BE2C (cell line): ENCODE measurements at regions not wholly inside any gene's neighbourhood (a gene's known extent, or its start where the extent isn't known, plus 50 kb on each side); places are given as distances from the start of the nearest gene placed in this dataset.

Experiments used
- DNase-seq: peaks from one replicate; pipeline ENCODE4 v3.0.0-alpha.2; 2020
- H3K27me3 ChIP-seq: fragments of 250-450 bp; sonication (Bioruptor Pico); 2 replicates; pipeline ENCODE4 v1.5.1; 2020; ENCODE audit warnings: mild to moderate bottlenecking
- H3K36me3 ChIP-seq: fragments of 250-450 bp; sonication (Bioruptor Pico); 2 replicates; pipeline ENCODE4 v1.5.1; 2020; ENCODE audit warnings: mild to moderate bottlenecking
- H3K4me1 ChIP-seq: fragments of 250-450 bp; sonication (Bioruptor Pico); 2 replicates; pipeline ENCODE4 v1.5.1; 2020
- H3K4me3 ChIP-seq: 2 replicates; pipeline ENCODE4 v1.5.1; 2011; ENCODE audit warnings: low read depth, low read length
- H3K9me3 ChIP-seq: fragments of 250-450 bp; sonication (Bioruptor Pico); 2 replicates; pipeline ENCODE4 v1.5.1; 2020
- CTCF ChIP-seq: IDR thresholded peaks from 2 replicates; pipeline ENCODE4 v1.5.1; 2012; ENCODE audit warnings: mild to moderate bottlenecking, low read depth, low read length

GRCh38 chr3:168427156-168427555, 331.4 kb upstream of the GOLIM4 start:
- H3K4me1 ChIP-seq, result no peaks in the 10 kb centered on the region
- no peak overlapping the region for H3K4me3 ChIP-seq
- no peak for DNase-seq
- no peaks in the 10 kb centered on the region for H3K9me3 ChIP-seq
- TF ChIP-seq CTCF, result no peak
- no peaks in the 10 kb centered on the region for H3K27me3 ChIP-seq
- no peaks in the 10 kb centered on the region for H3K36me3 ChIP-seq

GRCh38 chr3:168425936-168426595, 330.3 kb upstream of the GOLIM4 start:
- Histone ChIP-seq H3K27me3 (no peaks in the 10 kb centered on the region), H3K4me1 (no peaks in the 10 kb centered on the region), H3K4me3 (no peak overlapping the region), H3K9me3 (no peaks in the 10 kb centered on the region), H3K36me3 (no peaks in the 10 kb centered on the region)
- DNase-seq, result no peak
- TF ChIP-seq CTCF, result no peak

DNA sequence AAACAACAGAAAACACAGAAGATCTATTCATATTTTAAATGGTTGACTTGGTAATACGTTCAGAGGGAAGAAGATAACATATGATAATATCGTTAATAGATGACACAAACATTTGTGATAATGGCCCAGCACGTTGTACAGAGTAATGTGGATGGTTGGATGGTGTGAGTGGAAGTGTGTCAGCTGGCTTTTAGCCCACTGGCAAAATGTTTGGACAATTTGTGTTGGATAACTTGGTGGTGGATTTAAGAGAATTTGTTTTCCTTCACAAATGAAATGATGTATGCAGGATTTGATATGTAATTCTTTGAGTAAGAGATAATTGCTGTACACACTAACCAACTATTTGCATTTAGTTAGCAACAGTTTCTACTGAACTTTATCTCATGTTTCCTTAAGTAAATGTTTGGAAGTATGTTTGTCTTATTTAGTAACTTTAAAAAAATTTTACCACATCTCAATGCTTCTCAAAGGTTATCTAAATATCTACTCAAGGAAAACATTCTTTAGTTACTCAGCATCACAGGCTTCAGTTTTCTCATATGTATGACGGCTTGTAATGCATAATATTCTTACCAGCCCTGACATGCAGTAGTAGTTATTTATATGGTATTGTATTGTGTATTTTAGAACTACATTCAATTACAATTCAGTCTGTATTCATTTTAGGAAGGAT, 328.5 kb upstream of the GOLIM4 start:
- DNase-seq, result no peak
- no peak overlapping the region for H3K4me3 ChIP-seq
- H3K4me1 ChIP-seq, result no peaks in the 10 kb centered on the region
- no peaks in the 10 kb centered on the region for H3K36me3 ChIP-seq
- TF ChIP-seq CTCF, result no peak
- no peaks in the 10 kb centered on the region for H3K27me3 ChIP-seq
- H3K9me3 ChIP-seq, result no peaks in the 10 kb centered on the region

DNA sequence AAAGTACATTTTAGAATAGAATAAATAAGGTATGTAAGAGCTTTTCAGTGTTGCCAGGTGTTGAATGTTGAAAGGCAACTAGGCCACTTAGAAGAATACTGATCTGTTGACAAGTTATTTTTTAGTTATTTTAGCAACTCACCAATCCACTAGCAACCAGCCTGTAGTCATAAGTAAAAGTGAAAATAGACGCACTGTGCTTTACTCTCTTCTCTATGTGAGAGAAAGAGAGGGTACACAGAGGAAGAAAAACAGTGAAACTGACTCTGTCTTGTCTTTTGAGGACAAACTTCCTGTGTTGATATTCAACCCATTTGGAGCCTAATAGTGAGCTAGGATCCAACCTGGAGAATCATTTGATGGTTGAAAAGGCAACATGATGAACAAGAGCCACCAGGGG, 327.1 kb upstream of the GOLIM4 start:
- H3K4me3 ChIP-seq, result no peak overlapping the region
- DNase-seq, result no peak
- no peaks in the 10 kb centered on the region for H3K4me1 ChIP-seq
- no peaks in the 10 kb centered on the region for H3K27me3 ChIP-seq
- H3K36me3 ChIP-seq, result no peaks in the 10 kb centered on the region
- no peaks in the 10 kb centered on the region for H3K9me3 ChIP-seq
- no peak for TF ChIP-seq CTCF

- DNase-seq, result no peak
- H3K27me3 ChIP-seq, result no peaks in the 10 kb centered on the region
- H3K36me3 ChIP-seq, result no peaks in the 10 kb centered on the region
- H3K9me3 ChIP-seq, result no peaks in the 10 kb centered on the region
- no peak overlapping the region for H3K4me3 ChIP-seq
- H3K4me1 ChIP-seq, result no peaks in the 10 kb centered on the region
- TF ChIP-seq CTCF, result no peak
Observed at GRCh38 chr3:168419091-168419490, 323.4 kb upstream of the GOLIM4 start.

DNA sequence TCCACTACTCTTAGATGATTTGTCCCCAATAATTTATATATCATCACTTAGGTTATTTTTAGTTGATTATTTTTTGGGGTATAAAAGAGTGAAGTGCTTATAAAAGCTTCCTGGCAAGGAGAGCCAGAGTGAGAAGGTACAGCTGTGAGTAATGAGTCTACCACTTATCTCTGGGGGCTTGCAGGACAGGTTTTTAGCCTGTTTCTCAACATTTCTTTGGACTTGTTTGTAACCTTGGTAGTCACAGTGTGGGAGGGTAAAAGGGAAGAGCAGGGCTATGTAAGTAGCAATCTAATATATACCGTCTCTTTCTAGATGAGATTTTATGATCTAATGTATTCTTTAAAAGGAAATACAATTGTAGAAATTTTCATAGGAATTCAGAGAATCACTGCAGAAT, 321.3 kb upstream of the GOLIM4 start:
- no peak for TF ChIP-seq CTCF

More for the DNA sequence above, 321.3 kb upstream of the GOLIM4 start:
- H3K4me1 ChIP-seq, result no peaks in the 10 kb centered on the region
- no peak overlapping the region for H3K4me3 ChIP-seq
- H3K9me3 ChIP-seq, result no peaks in the 10 kb centered on the region
- no peaks in the 10 kb centered on the region for H3K27me3 ChIP-seq
- H3K36me3 ChIP-seq, result no peaks in the 10 kb centered on the region
- no peak for DNase-seq
